HepG2 (cell line): ENCODE measurements at regions not wholly inside any gene's neighbourhood (a gene's known extent, or its start where the extent isn't known, plus 50 kb on each side); places are given as distances from the start of the nearest gene placed in this dataset.

Experiments
- ATAC-seq: fragments of 200-7000 bp; cut with Tn5 transposase; 3 replicates; pipeline ENCODE4 v1.9.1; 2020; ENCODE audit warnings: mild to moderate bottlenecking, moderate library complexity
- BruUV-seq: library from RNA; stranded (reverse); fragments of 400-500 nt; replicated peaks from 2 replicates; lab custom pipeline; 2021; lab: Mats Ljungman, UMichigan
- CTCF ChIA-PET: fragments of 300-600 bp; formaldehyde crosslinking; extraction: SDS; loops from one replicate; lab custom pipeline; 2021; ENCODE audit warnings: low total read pairs, inconsistent platforms, low intra/inter-chr PET ratio; lab: Yijun Ruan, JAX
- POLR2A ChIA-PET: fragments of 350-600 bp; sonication (Branson Sonifier 250); formaldehyde crosslinking; loops from one replicate; lab custom pipeline; 2020; ENCODE audit warnings: antibody characterized with exemption, inconsistent platforms; lab: Yijun Ruan, JAX
- DNase-seq: peaks from one replicate; pipeline ENCODE4 v3.0.0-alpha.2; 2015; ENCODE audit warnings: low spot score
- FAIRE-seq: peaks from 3 replicates; lab custom pipeline; 2011; peaks lifted over from hg19 to GRCh38; lab: Jason Lieb, UNC
- H2AFZ ChIP-seq: one replicate; pipeline ENCODE4 v1.6.1; 2011; ENCODE audit warnings: low read length, inconsistent platforms
- H3K27ac ChIP-seq: fragments of 300-600 bp; 3 replicates; pipeline ENCODE4 v1.8.0; 2011; ENCODE audit warnings: mixed run types, mild to moderate bottlenecking, mixed read lengths, low read length, inconsistent platforms; ENCODE audit not compliant: insufficient read depth; ENCODE audit errors: extremely low read length
- H3K27me3 ChIP-seq, 2 experiments: fragments of 200-600 bp in 1 of 2; 2 replicates in 1 of 2; 3 replicates in 1 of 2; pipeline versions ENCODE4 v1.6.0 to v1.8.0; 2011; ENCODE audit warnings: low read length in 2 of 2, mild to moderate bottlenecking in 2 of 2, moderate library complexity in 2 of 2, inconsistent platforms in 1 of 2; ENCODE audit not compliant: insufficient read depth in 2 of 2, control insufficient read depth in 1 of 2
- H3K36me3 ChIP-seq, 2 experiments: fragments of 200-600 bp in 1 of 2; replicated peaks in 1 of 2; 2 replicates in 1 of 2; 3 replicates in 1 of 2; pipeline versions ENCODE4 v1.5.1 to v1.8.0; 2011; ENCODE audit warnings: low read length in 2 of 2, inconsistent platforms in 1 of 2; ENCODE audit not compliant: insufficient read depth in 2 of 2, control insufficient read depth in 1 of 2
- H3K4me1 ChIP-seq: 2 replicates; pipeline ENCODE4 v1.5.1; 2012; ENCODE audit warnings: low read length, inconsistent platforms; ENCODE audit not compliant: insufficient read depth
- H3K4me2 ChIP-seq: 2 replicates; pipeline ENCODE4 v1.6.0; 2011; ENCODE audit warnings: low read depth, low read length, inconsistent platforms
- H3K4me3 ChIP-seq, 3 experiments: fragments of 200-600 bp in 1 of 3; sonication (generic), shearing (Covaris generic) in 1 of 3; replicated peaks in 1 of 3; 2 replicates each; pipeline ENCODE4 v1.5.1; 2011 to 2016; ENCODE audit warnings: low read length in 3 of 3, inconsistent platforms in 2 of 3, low read depth in 2 of 3, mild to moderate bottlenecking in 2 of 3, control low read depth in 1 of 3, mixed read lengths in 1 of 3; ENCODE audit not compliant: insufficient read depth in 1 of 3
- H3K79me2 ChIP-seq: one replicate; pipeline ENCODE4 v1.6.1; 2011; ENCODE audit warnings: low read length, inconsistent platforms; ENCODE audit not compliant: insufficient read depth
- H3K9ac ChIP-seq: 2 replicates; pipeline ENCODE4 v1.6.0; 2011; ENCODE audit warnings: mild to moderate bottlenecking, low read depth, low read length, inconsistent platforms; ENCODE audit not compliant: insufficient read depth
- H3K9me3 ChIP-seq: 2 replicates; pipeline ENCODE4 v1.5.1; 2012; ENCODE audit warnings: mild to moderate bottlenecking, low read length
- H4K20me1 ChIP-seq: 2 replicates; pipeline ENCODE4 v1.6.0; 2011; ENCODE audit warnings: inconsistent platforms, mild to moderate bottlenecking, low read length, moderate library complexity; ENCODE audit not compliant: insufficient read depth
- AHDC1 ChIP-seq: sonication (generic); formaldehyde crosslinking; IDR thresholded peaks from 2 replicates; pipeline ENCODE4 v1.5.1; 2020; ENCODE audit warnings: mild to moderate bottlenecking, missing genetic modification reagents, borderline replicate concordance
- CERS6 ChIP-seq: sonication (generic); formaldehyde crosslinking; IDR thresholded peaks from 2 replicates; pipeline ENCODE4 v1.5.0; 2020; ENCODE audit warnings: missing genetic modification reagents
- MEIS1 ChIP-seq: sonication (generic); formaldehyde crosslinking; IDR thresholded peaks from 2 replicates; pipeline ENCODE4 v1.9.0; 2021; ENCODE audit warnings: mild to moderate bottlenecking, missing genetic modification reagents, moderate library complexity, borderline replicate concordance
- RFX5 ChIP-seq: IDR thresholded peaks from 2 replicates; pipeline ENCODE4 v1.6.1; 2011; ENCODE audit warnings: low read depth, low read length, improper control_type of control experiment
- TFDP2 ChIP-seq: sonication (generic); formaldehyde crosslinking; IDR thresholded peaks from 2 replicates; pipeline ENCODE4 v1.4.0; 2020; ENCODE audit warnings: missing genetic modification reagents
- ZNF138 ChIP-seq: sonication (generic); formaldehyde crosslinking; IDR thresholded peaks from 2 replicates; pipeline ENCODE4 v1.5.0; 2020; ENCODE audit warnings: mild to moderate bottlenecking, low read depth, missing genetic modification reagents
- ZNF234 ChIP-seq: sonication (generic); formaldehyde crosslinking; conservative IDR thresholded peaks from 2 replicates; pipeline ENCODE4 v1.5.1; 2020; ENCODE audit warnings: mild to moderate bottlenecking, missing genetic modification reagents
- ZNF598 ChIP-seq: sonication (generic); formaldehyde crosslinking; IDR thresholded peaks from 2 replicates; pipeline ENCODE4 v1.5.1; 2020; ENCODE audit warnings: mild to moderate bottlenecking, missing genetic modification reagents, borderline replicate concordance
- WGBS: methylation state at CpG from one replicate; pipeline ENCODE4 v1.1.6; 2017; ENCODE audit warnings: low lambda C conversion rate; 5-methylcytosine and 5-hydroxymethylcytosine counted together
- in situ Hi-C: cut with HindIII; loops from 2 replicates; pipeline ENCODE4 v1.10.0; 2017; ENCODE audit warnings: low pct_unique_long_range_greater_than_20kb; ENCODE audit not compliant: extremely low pct_ligation_motif_present
- intact Hi-C: fragments of 100-400 bp; cut with micrococcal nuclease; formaldehyde crosslinking; loops from one replicate; pipeline ENCODE4 v1.10.0; 2022; ENCODE audit not compliant: unreplicated experiment

DNA sequence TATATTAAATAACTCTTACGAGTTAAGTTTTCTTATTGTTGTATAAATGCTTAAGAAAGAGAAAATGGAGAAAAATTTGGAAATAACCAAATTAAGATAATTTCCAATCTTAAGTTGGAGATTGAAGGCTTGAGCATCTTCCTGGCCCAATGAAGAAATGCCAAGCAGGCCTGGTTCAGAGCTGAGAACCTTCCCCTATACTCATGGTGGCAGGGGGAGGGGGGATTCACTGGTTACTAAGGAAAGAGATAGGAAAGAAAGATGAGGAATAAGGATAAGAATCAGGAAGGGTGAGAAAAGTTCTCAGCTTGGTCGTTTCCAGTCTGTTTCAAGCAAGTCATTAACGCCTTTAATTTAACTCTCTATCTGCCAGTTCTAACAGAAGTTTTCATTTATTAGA lies 166.2 kb downstream of the AVL9 start:
- no peaks in the 10 kb centered on the region; a peak in 1 of 5 replicates for H3K36me3 ChIP-seq
- in situ Hi-C loops, result no loop called here
- FAIRE-seq (no peak), ATAC-seq (no peak)
- H3K27me3 ChIP-seq, result no peaks in the 10 kb centered on the region
- intact Hi-C loops, result no loop called here
- H3K4me3 ChIP-seq, result no peak overlapping the region
- 93% methylated on average over 3 of the region's 3 CpGs for WGBS
- H2AFZ ChIP-seq, result no peak overlapping the region
- CTCF ChIA-PET, result no interaction called here
- no peaks in the 10 kb centered on the region for H3K79me2 ChIP-seq
- no peaks in the 10 kb centered on the region for H3K9me3 ChIP-seq
- no peaks in the 10 kb centered on the region for H4K20me1 ChIP-seq
- no peak overlapping the region for H3K4me2 ChIP-seq
- H3K27ac ChIP-seq, result no peak overlapping the region
- TF ChIP-seq CERS6 (CRISPR knock-in tag), result no peak
- no peak for TF ChIP-seq TFDP2 (CRISPR knock-in tag)
- no peak for TF ChIP-seq ZNF234
- no peak for TF ChIP-seq ZNF138 (CRISPR knock-in tag)
- TF ChIP-seq ZNF598, result no peak
- TF ChIP-seq AHDC1 (CRISPR knock-in tag), result no peak
- no peak for TF ChIP-seq RFX5
- no peak for TF ChIP-seq MEIS1
- TF ChIP-seq, all 625 proteins: peak for 0
- peaks cover 53% of the 10 kb centered on the region for H3K4me1 ChIP-seq
- no peak for DNase-seq
- POLR2A ChIA-PET, result interaction anchor here (0.9 kb wide), 1 partner anchor 9 kb away, joined by 4 read pairs; no protein-coding TSS in a partner anchor
- no peak overlapping the region for H3K9ac ChIP-seq
- no TSS peak for BruUV-seq
